Effector memory CD8-positive, alpha-beta T cell (primary cell): ENCODE measurements at regions not wholly inside any gene's neighbourhood (a gene's known extent, or its start where the extent isn't known, plus 50 kb on each side); places are given as distances from the start of the nearest gene placed in this dataset.
"Not testable (repeated sequence)": the region's sequence is repeated elsewhere in the genome, so short reads cannot be mapped to it uniquely, and the experiment has no call there.

Experiments
- ATAC-seq: fragments of 150-1000 bp; cut with Tn5 transposase; replicated peaks from 2 replicates; pipeline ENCODE4 v1.10.0; 2021; ENCODE audit warnings: mild to moderate bottlenecking, moderate library complexity
- DNase-seq, 3 experiments: peaks; one replicate each; pipeline ENCODE4 v3.0.0; 2021
- H3K27ac Mint-ChIP-seq, 2 donors: one replicate each; pipeline ENCODE4 v1.8.0; 2022; ENCODE audit warnings: mild to moderate bottlenecking in 2 of 2, mixed read lengths in 2 of 2, moderate library complexity in 2 of 2
- H3K27me3 Mint-ChIP-seq, 2 donors: one replicate each; pipeline ENCODE4 v1.8.0; 2022; ENCODE audit warnings: mixed read lengths in 2 of 2
- H3K36me3 Mint-ChIP-seq: one replicate; pipeline ENCODE4 v1.8.0; 2022; ENCODE audit warnings: mild to moderate bottlenecking, moderate library complexity, mixed read lengths; ENCODE audit not compliant: insufficient read depth
- H3K4me1 Mint-ChIP-seq, 2 donors: one replicate each; pipeline ENCODE4 v1.8.0; 2022; ENCODE audit warnings: low read depth in 2 of 2, mixed read lengths in 2 of 2
- H3K4me3 Mint-ChIP-seq, 2 donors: one replicate each; pipeline ENCODE4 v1.8.0; 2022; ENCODE audit warnings: mild to moderate bottlenecking in 2 of 2, mixed read lengths in 2 of 2, moderate library complexity in 2 of 2
- H3K9me3 Mint-ChIP-seq, 2 donors: one replicate each; pipeline ENCODE4 v1.8.0; 2022; ENCODE audit warnings: mixed read lengths in 2 of 2

DNA sequence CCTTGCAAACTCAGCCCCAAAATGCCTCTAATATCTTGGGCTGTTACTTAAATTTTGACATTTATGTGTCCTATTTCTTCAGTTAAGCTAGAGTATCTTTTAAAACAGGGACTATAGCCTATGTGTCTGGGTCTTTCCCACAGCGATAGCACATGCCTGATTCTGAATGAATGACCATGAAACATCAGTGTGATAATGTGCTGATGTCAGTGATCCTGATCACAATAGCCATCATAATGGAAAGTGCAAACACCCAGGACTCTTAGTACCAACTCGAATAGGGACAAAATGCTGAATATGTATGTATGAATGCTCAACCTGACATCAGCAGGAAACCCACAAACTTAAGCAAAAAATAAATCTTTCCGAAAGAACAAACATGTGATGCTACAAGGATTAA, 537.4 kb downstream of the IGSF11 start:
- ATAC-seq = no peak
- DNase-seq = no peak
- Mint-ChIP-seq H3K4me1 (no peaks in the 10 kb centered on the region), H3K4me3 (no peak overlapping the region), H3K27ac (no peak overlapping the region), H3K9me3 (no peaks in the 10 kb centered on the region), H3K36me3 (no peaks in the 10 kb centered on the region), H3K27me3 (no peaks in the 10 kb centered on the region)

DNA sequence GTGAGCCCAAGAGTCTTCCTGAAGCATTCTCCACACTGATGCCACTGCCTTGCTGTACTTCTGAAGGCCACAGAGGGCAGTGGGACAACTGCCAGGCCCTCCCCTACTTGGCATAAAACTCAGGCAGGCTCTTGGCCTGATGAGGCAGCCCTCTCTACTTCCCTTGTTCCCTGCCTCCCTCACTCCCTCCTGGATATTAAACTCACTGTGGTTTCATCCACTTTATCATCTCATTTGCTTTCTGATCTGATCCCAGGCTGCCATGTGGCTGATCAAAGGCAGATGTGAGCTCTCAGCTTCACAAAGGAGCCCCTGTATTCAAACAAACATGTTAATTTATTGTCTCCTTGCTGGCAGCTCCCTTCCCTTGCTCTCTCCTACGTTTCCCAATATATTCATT, 533.5 kb downstream of the IGSF11 start:
- H3K9me3 Mint-ChIP-seq = peaks cover 0 to 4% of the 10 kb centered on the region in 2 donors
- H3K36me3 Mint-ChIP-seq = no peaks in the 10 kb centered on the region
- no peak for ATAC-seq
- H3K4me1 Mint-ChIP-seq = no peaks in the 10 kb centered on the region
- no peak for DNase-seq
- H3K27ac Mint-ChIP-seq = no peak overlapping the region
- no peak overlapping the region for H3K4me3 Mint-ChIP-seq
- H3K27me3 Mint-ChIP-seq = no peaks in the 10 kb centered on the region

DNA sequence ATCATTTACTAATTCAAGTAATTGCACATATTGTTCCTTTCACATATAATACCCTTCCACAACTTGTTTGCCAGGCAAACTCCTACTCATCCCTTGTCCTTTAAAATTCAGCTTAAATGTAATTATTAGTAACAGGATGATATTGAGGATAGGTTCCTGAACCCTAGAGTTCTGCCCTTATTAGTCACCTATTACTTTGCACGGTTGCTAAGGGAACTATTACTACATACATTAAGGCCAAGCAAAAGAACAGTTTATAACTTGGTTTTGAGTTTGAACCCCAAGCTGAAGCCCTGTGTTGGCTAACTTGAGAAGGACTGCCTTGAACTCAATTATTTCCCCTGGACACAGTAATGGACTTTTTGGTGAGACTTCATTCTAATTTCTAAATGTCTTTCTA, 529.7 kb downstream of the IGSF11 start:
- DNase-seq (no peak), ATAC-seq (no peak)
- H3K36me3 Mint-ChIP-seq = no peaks in the 10 kb centered on the region
- no peaks in the 10 kb centered on the region for H3K4me1 Mint-ChIP-seq
- H3K27me3 Mint-ChIP-seq = no peaks in the 10 kb centered on the region
- H3K27ac Mint-ChIP-seq = no peak overlapping the region
- H3K9me3 Mint-ChIP-seq = peaks cover 0 to 11% of the 10 kb centered on the region in 2 donors
- no peak overlapping the region for H3K4me3 Mint-ChIP-seq

GRCh38 chr3:118505784-118506183, 528.9 kb downstream of the IGSF11 start:
- Mint-ChIP-seq H3K36me3 (no peaks in the 10 kb centered on the region), H3K4me3 (no peak overlapping the region), H3K27ac (no peak overlapping the region), H3K9me3 (peaks cover 0 to 11% of the 10 kb centered on the region in 2 donors), H3K4me1 (no peaks in the 10 kb centered on the region), H3K27me3 (no peaks in the 10 kb centered on the region)
- DNase-seq = no peak
- ATAC-seq = no peak

- no peaks in the 10 kb centered on the region for H3K27me3 Mint-ChIP-seq
- no peaks in the 10 kb centered on the region for H3K4me1 Mint-ChIP-seq
- H3K36me3 Mint-ChIP-seq = no peaks in the 10 kb centered on the region
- peaks cover 8 to 13% of the 10 kb centered on the region in 2 donors for H3K9me3 Mint-ChIP-seq
- DNase-seq (no peak), ATAC-seq (no peak)
- H3K27ac Mint-ChIP-seq = no peak overlapping the region
- H3K4me3 Mint-ChIP-seq = no peak overlapping the region
Measured at GRCh38 chr3:118511402-118511801, 523.2 kb downstream of the IGSF11 start.

DNA sequence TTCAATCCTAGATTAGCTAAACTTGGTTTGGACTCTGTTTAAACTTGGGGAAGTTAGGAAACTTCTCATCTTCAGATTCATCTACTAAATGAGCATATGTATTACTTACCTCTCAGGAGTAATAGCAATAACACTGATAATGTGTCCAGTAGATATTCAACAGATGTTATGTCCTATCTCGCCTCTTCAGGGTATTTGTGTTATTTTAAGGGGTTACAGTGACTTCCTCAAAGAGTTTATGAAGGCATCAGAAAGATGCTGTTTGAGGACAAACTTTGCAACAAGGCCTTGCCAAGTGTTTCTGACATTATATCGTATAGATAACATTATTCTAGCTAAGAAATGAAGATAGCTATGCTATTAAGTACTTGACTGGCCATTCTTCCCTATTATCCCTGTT, 522.3 kb downstream of the IGSF11 start:
- Mint-ChIP-seq H3K27me3 (no peaks in the 10 kb centered on the region), H3K27ac (no peak overlapping the region)
- ATAC-seq = no peak

GRCh38 chr3:118525077-118525476, 509.6 kb downstream of the IGSF11 start:
- no peaks in the 10 kb centered on the region for H3K27me3 Mint-ChIP-seq
- H3K27ac Mint-ChIP-seq = no peak overlapping the region
- H3K4me3 Mint-ChIP-seq = no peak overlapping the region
- no peaks in the 10 kb centered on the region for H3K36me3 Mint-ChIP-seq
- H3K4me1 Mint-ChIP-seq = no peaks in the 10 kb centered on the region
- ATAC-seq (no peak), DNase-seq (no peak)
- H3K9me3 Mint-ChIP-seq = peaks cover 9 to 15% of the 10 kb centered on the region in 2 donors

More for the DNA sequence above, 522.3 kb downstream of the IGSF11 start:
- Mint-ChIP-seq H3K4me3 (no peak overlapping the region), H3K36me3 (no peaks in the 10 kb centered on the region), H3K4me1 (no peaks in the 10 kb centered on the region), H3K9me3 (peaks cover 8 to 10% of the 10 kb centered on the region in 2 donors)
- no peak for DNase-seq

DNA sequence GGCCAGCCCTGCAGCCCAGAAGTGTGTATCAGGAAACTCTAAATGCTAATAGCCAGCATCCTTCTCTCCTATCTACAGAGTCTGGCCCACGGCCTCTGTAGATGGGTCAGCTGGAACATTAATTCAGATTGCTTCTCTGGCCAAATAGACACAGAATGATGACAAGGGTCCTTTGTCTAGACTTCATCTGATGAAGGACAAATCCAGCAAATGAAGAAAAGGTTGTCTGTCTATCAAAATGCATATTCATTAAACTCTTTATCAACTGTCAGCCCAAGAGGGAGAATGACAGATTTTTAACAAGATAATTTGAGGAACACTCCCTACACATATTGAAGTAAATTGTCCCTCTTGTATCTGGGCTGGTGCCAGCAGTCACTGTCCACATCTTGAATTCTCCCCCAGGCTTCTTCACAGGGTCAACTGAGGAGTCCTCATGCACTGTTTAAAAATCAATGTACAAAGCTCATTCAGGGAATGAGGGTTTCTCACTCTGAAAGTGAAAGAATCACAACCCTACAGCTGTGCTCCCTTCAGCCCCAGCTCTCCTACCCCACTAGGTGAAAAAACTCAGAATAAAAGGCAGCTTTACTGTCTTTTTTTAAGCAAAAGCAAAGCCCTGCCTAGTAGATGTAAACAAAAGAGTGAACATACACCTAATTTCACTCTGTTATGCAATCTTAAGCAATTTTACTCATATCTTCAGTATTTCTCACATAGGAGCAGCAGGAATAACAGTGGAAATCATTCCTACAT, 507.7 kb downstream of the IGSF11 start:
- Mint-ChIP-seq H3K4me3 (no peak overlapping the region), H3K9me3 (peaks cover 15% of the 10 kb centered on the region in 2 donors), H3K4me1 (no peaks in the 10 kb centered on the region), H3K36me3 (no peaks in the 10 kb centered on the region), H3K27me3 (no peaks in the 10 kb centered on the region), H3K27ac (no peak overlapping the region)
- ATAC-seq = no peak
- no peak for DNase-seq

- no peak overlapping the region for H3K4me3 Mint-ChIP-seq
Measured at GRCh38 chr3:118527514-118528044, 507.1 kb downstream of the IGSF11 start.

GRCh38 chr3:118529554-118529953, 505.1 kb downstream of the IGSF11 start:
- DNase-seq = no peak
- Mint-ChIP-seq H3K9me3 (peaks cover 7 to 15% of the 10 kb centered on the region in 2 donors), H3K36me3 (no peaks in the 10 kb centered on the region), H3K27me3 (no peaks in the 10 kb centered on the region), H3K4me3 (no peak overlapping the region), H3K27ac (no peak overlapping the region), H3K4me1 (no peaks in the 10 kb centered on the region)
- ATAC-seq = no peak

More at GRCh38 chr3:118527514-118528044, 507.1 kb downstream of the IGSF11 start:
- ATAC-seq (no peak), DNase-seq (no peak)
- peaks cover 15% of the 10 kb centered on the region in 2 donors for H3K9me3 Mint-ChIP-seq
- no peaks in the 10 kb centered on the region for H3K36me3 Mint-ChIP-seq
- H3K27ac Mint-ChIP-seq = no peak overlapping the region
- H3K27me3 Mint-ChIP-seq = no peaks in the 10 kb centered on the region
- no peaks in the 10 kb centered on the region for H3K4me1 Mint-ChIP-seq

- Mint-ChIP-seq H3K36me3 (no peaks in the 10 kb centered on the region), H3K9me3 (peaks cover 7 to 15% of the 10 kb centered on the region in 2 donors), H3K27me3 (no peaks in the 10 kb centered on the region), H3K4me1 (no peaks in the 10 kb centered on the region), H3K27ac (no peak overlapping the region), H3K4me3 (no peak overlapping the region)
- DNase-seq (no peak), ATAC-seq (no peak)
Measured at GRCh38 chr3:118530350-118530922, 504.2 kb downstream of the IGSF11 start.

GRCh38 chr3:118530927-118531356, 503.7 kb downstream of the IGSF11 start:
- not testable (repeated sequence) for H3K27me3 Mint-ChIP-seq, H3K36me3 Mint-ChIP-seq
- H3K9me3 Mint-ChIP-seq = peaks cover 7 to 11% of the 10 kb centered on the region in 2 donors

GRCh38 chr3:118531816-118532215, 502.8 kb downstream of the IGSF11 start:
- Mint-ChIP-seq H3K4me3 (no peak overlapping the region), H3K27me3 (no peaks in the 10 kb centered on the region)
- ATAC-seq = no peak

More at GRCh38 chr3:118530927-118531356, 503.7 kb downstream of the IGSF11 start:
- not testable (repeated sequence) for DNase-seq, H3K27ac Mint-ChIP-seq, H3K4me1 Mint-ChIP-seq, ATAC-seq, H3K4me3 Mint-ChIP-seq

DNA sequence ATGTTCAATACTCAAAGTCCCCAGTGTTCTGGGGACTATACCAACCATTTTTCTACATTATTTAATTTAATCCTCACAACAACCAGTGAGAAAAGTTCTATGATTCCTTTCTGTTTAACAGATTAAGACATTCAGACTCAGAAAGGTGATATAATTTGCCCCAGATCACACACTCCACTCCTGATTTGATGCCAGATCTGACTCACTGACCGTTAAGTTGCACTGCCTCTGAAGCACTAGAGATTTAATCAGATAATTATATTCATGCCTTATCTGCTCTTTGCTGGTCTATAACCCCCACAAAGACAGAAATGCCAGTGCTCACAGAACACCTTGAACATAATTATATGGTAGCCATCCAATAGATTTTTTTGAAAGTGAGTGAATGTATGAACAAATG, 501.0 kb downstream of the IGSF11 start:
- DNase-seq = no peak
- peaks cover 4 to 7% of the 10 kb centered on the region in 2 donors for H3K9me3 Mint-ChIP-seq

More at GRCh38 chr3:118531816-118532215, 502.8 kb downstream of the IGSF11 start:
- no peaks in the 10 kb centered on the region for H3K4me1 Mint-ChIP-seq
- H3K36me3 Mint-ChIP-seq = no peaks in the 10 kb centered on the region
- H3K9me3 Mint-ChIP-seq = peaks cover 7 to 8% of the 10 kb centered on the region in 2 donors
- H3K27ac Mint-ChIP-seq = no peak overlapping the region
- no peak for DNase-seq

More for the DNA sequence above, 501.0 kb downstream of the IGSF11 start:
- no peaks in the 10 kb centered on the region for H3K27me3 Mint-ChIP-seq
- no peak for ATAC-seq
- H3K4me1 Mint-ChIP-seq = no peaks in the 10 kb centered on the region
- no peak overlapping the region for H3K4me3 Mint-ChIP-seq
- H3K36me3 Mint-ChIP-seq = no peaks in the 10 kb centered on the region
- H3K27ac Mint-ChIP-seq = no peak overlapping the region
